GM12878 (cell line): ENCODE measurements at regions not wholly inside any gene's neighbourhood (a gene's known extent, or its start where the extent isn't known, plus 50 kb on each side); places are given as distances from the start of the nearest gene placed in this dataset.
A peak's percentile ranks its signal among the peaks of the same experiment; 100 is the strongest.

Experiments
- ATF7 ChIP-seq: fragments of 450-650 bp; IDR thresholded peaks from 2 replicates; pipeline ENCODE4 v1.6.1; 2016; ENCODE audit warnings: low read depth, mild to moderate bottlenecking
- BCLAF1 ChIP-seq: fragments of 450-650 bp; IDR thresholded peaks from 2 replicates; pipeline ENCODE4 v1.6.1; 2017; ENCODE audit warnings: antibody characterized with exemption, mild to moderate bottlenecking, moderate library complexity
- BRCA1 ChIP-seq: IDR thresholded peaks from 2 replicates; pipeline ENCODE4 v1.6.1; 2011; ENCODE audit warnings: low read depth, low read length, improper control_type of control experiment
- CBFB ChIP-seq: IDR thresholded peaks from 2 replicates; pipeline ENCODE4 v1.6.1; 2016; ENCODE audit warnings: antibody characterized with exemption, low read depth
- ELK1 ChIP-seq: IDR thresholded peaks from 2 replicates; pipeline ENCODE4 v1.6.1; 2012; ENCODE audit warnings: low read depth, low read length, improper control_type of control experiment
- HSF1 ChIP-seq: fragments of 150-350 bp; IDR thresholded peaks from 2 replicates; pipeline ENCODE4 v1.6.1; 2014; ENCODE audit warnings: mild to moderate bottlenecking, low read depth, low read length
- MTA2 ChIP-seq: fragments of 450-650 bp; IDR thresholded peaks from 2 replicates; pipeline ENCODE4 v1.6.1; 2016; ENCODE audit warnings: low read depth, mild to moderate bottlenecking, moderate library complexity
- MTA3 ChIP-seq: IDR thresholded peaks from 2 replicates; pipeline ENCODE4 v1.6.1; 2012; ENCODE audit warnings: low read length, inconsistent platforms, borderline replicate concordance
- NBN ChIP-seq: fragments of 450-650 bp; IDR thresholded peaks from 2 replicates; pipeline ENCODE4 v1.6.1; 2016
- PAX5 ChIP-seq: IDR thresholded peaks from 2 replicates; pipeline ENCODE4 v1.6.1; 2011; ENCODE audit warnings: low read depth, low read length, borderline replicate concordance
- PRDM15 ChIP-seq: fragments of 450-650 bp; formaldehyde crosslinking; IDR thresholded peaks from 2 replicates; pipeline ENCODE4 v1.4.0; 2020; ENCODE audit warnings: mild to moderate bottlenecking, moderate library complexity
- RELA ChIP-seq: fragments of 450-650 bp; IDR thresholded peaks from 2 replicates; pipeline ENCODE4 v1.8.0; 2014; ENCODE audit warnings: borderline replicate concordance; ENCODE audit not compliant: partially characterized antibody
- SMAD5 ChIP-seq: IDR thresholded peaks from 2 replicates; pipeline ENCODE4 v1.6.1; 2016; ENCODE audit warnings: antibody characterized with exemption, low read depth
- SUZ12 ChIP-seq: fragments of 200-600 bp; sonication (generic); IDR thresholded peaks from one replicate; pipeline ENCODE4 v1.6.1; 2018; ENCODE audit warnings: antibody characterized with exemption, mild to moderate bottlenecking; ENCODE audit not compliant: unreplicated experiment
- WRNIP1 ChIP-seq: IDR thresholded peaks from 2 replicates; pipeline ENCODE4 v1.6.1; 2011; ENCODE audit warnings: low read depth, low read length, improper control_type of control experiment, borderline replicate concordance
- TF ChIP-seq, protein P1 (sequence below): fragments of 450-650 bp; IDR thresholded peaks from 2 replicates; pipeline ENCODE4 v1.6.1; 2018; ENCODE audit warnings: mild to moderate bottlenecking, low read depth, moderate library complexity; ENCODE audit not compliant: partially characterized antibody
- TF ChIP-seq, protein P2 (sequence below): fragments of 450-650 bp; IDR thresholded peaks from 2 replicates; pipeline ENCODE4 v1.6.1; 2014; ENCODE audit warnings: mild to moderate bottlenecking

DNA sequence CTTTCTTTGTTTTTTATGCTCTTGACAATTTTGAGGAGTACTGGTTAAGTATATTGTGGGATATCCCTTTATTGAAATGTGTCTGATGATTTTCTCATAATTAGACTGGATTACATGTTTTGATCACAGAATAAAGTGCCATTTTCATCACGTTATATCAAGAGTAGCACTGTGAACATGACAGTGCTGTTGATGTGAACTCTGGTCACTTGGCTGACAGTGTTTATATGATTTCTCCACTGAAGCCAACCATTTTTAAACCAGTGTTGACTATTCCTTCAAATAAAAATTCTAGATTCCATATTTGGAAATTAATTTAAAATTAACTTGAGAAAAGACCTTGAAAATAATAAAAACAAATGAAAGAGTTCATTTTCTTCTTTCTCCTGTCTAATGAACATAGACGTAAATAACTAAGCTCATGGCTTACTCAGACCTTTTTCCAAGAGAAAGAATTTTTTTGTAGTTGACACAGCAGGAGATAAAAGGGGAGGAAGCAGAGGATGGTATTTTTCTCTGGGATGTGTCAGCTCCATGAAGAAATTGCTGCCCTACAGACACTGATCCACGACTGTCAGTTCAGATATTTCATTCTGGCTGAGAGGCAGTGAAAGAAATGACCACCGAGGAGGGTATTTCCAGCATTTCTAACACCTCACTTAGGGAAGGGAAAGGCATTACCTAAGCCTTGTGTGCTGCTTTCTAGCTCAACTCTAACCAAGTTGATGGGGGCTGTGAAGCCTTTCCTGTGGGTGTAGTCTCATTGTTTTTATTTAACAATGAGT lies 150.9 kb upstream of the ANK2 start (continued):
- TF ChIP-seq PRDM15 (CRISPR knock-in tag): no peak
- TF ChIP-seq SMAD5: no peak
- no peak for TF ChIP-seq SUZ12
- TF ChIP-seq ATF7: peak; percentile 56
- TF ChIP-seq BRCA1: no peak
- TF ChIP-seq RELA: no peak
- TF ChIP-seq, protein P1, sequence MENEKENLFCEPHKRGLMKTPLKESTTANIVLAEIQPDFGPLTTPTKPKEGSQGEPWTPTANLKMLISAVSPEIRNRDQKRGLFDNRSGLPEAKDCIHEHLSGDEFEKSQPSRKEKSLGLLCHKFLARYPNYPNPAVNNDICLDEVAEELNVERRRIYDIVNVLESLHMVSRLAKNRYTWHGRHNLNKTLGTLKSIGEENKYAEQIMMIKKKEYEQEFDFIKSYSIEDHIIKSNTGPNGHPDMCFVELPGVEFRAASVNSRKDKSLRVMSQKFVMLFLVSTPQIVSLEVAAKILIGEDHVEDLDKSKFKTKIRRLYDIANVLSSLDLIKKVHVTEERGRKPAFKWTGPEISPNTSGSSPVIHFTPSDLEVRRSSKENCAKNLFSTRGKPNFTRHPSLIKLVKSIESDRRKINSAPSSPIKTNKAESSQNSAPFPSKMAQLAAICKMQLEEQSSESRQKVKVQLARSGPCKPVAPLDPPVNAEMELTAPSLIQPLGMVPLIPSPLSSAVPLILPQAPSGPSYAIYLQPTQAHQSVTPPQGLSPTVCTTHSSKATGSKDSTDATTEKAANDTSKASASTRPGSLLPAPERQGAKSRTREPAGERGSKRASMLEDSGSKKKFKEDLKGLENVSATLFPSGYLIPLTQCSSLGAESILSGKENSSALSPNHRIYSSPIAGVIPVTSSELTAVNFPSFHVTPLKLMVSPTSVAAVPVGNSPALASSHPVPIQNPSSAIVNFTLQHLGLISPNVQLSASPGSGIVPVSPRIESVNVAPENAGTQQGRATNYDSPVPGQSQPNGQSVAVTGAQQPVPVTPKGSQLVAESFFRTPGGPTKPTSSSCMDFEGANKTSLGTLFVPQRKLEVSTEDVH: no peak
- no peak for TF ChIP-seq WRNIP1
- no peak for TF ChIP-seq BCLAF1
- TF ChIP-seq PAX5: no peak
- TF ChIP-seq MTA3: no peak
- no peak for TF ChIP-seq ELK1
- TF ChIP-seq NBN: no peak
- TF ChIP-seq HSF1: no peak
- TF ChIP-seq, protein P2, sequence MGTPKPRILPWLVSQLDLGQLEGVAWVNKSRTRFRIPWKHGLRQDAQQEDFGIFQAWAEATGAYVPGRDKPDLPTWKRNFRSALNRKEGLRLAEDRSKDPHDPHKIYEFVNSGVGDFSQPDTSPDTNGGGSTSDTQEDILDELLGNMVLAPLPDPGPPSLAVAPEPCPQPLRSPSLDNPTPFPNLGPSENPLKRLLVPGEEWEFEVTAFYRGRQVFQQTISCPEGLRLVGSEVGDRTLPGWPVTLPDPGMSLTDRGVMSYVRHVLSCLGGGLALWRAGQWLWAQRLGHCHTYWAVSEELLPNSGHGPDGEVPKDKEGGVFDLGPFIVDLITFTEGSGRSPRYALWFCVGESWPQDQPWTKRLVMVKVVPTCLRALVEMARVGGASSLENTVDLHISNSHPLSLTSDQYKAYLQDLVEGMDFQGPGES: no peak
- TF ChIP-seq MTA2: peak; percentile 31; the same call in 1 of the 2 replicates
- no peak for TF ChIP-seq CBFB
